PC-3 (cell line): ENCODE measurements at regions not wholly inside any gene's neighbourhood (a gene's known extent, or its start where the extent isn't known, plus 50 kb on each side); places are given as distances from the start of the nearest gene placed in this dataset.

Experiments used
- EZH2 ChIP-seq: fragments of 300-600 bp; sonication (generic); IDR thresholded peaks from one replicate; pipeline ENCODE4 v1.6.1; 2017; ENCODE audit warnings: antibody characterized with exemption, mild to moderate bottlenecking, low read length; ENCODE audit not compliant: unreplicated experiment
- TF ChIP-seq, protein P1 (sequence below): fragments of 300-600 bp; sonication (generic); conservative IDR thresholded peaks from 2 replicates; pipeline ENCODE4 v1.5.1; 2017; ENCODE audit warnings: antibody characterized with exemption, low read depth, mild to moderate bottlenecking, low read length

DNA sequence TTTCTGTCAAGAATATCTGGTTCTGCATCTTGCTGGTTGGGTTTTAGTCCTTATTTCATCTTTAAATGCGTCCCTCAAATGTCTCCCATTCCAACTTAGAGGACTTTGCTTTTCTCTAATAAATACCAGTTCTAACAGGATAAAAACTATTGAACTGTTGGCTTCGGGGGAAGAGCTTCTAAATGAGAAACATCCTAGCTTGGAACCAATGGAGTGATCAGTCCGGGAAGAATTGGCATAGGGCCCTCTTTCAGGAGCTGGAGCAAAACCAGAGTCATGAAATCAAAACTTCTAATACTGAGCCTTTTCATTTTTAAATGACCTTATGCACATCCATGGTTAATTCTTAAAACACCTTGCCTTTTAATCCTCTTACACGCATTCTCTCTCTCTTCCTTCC lies 401.6 kb upstream of the SMIM21 start:
- TF ChIP-seq, protein P1, sequence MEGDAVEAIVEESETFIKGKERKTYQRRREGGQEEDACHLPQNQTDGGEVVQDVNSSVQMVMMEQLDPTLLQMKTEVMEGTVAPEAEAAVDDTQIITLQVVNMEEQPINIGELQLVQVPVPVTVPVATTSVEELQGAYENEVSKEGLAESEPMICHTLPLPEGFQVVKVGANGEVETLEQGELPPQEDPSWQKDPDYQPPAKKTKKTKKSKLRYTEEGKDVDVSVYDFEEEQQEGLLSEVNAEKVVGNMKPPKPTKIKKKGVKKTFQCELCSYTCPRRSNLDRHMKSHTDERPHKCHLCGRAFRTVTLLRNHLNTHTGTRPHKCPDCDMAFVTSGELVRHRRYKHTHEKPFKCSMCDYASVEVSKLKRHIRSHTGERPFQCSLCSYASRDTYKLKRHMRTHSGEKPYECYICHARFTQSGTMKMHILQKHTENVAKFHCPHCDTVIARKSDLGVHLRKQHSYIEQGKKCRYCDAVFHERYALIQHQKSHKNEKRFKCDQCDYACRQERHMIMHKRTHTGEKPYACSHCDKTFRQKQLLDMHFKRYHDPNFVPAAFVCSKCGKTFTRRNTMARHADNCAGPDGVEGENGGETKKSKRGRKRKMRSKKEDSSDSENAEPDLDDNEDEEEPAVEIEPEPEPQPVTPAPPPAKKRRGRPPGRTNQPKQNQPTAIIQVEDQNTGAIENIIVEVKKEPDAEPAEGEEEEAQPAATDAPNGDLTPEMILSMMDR = no peak
- TF ChIP-seq EZH2 = no peak
